HCT116 (cell line): ENCODE measurements at regions not wholly inside any gene's neighbourhood (a gene's known extent, or its start where the extent isn't known, plus 50 kb on each side); places are given as distances from the start of the nearest gene placed in this dataset.

Experiments used
- ATAC-seq: fragments of 200-7000 bp; cut with Tn5 transposase; 2 replicates; pipeline ENCODE4 v1.9.1; 2020; ENCODE audit warnings: mild to moderate bottlenecking, moderate library complexity
- BruUV-seq: library from RNA; stranded (reverse); fragments of 400-500 nt; replicated peaks from 2 replicates; lab custom pipeline; 2021; lab: Mats Ljungman, UMichigan
- CTCF ChIA-PET: fragments of 300-600 bp; sonication (Branson Sonifier 250); formaldehyde crosslinking; loops from one replicate; lab custom pipeline; 2021; ENCODE audit warnings: antibody characterized with exemption; lab: Charles Lee
- POLR2A ChIA-PET: fragments of 300-600, 350-600 bp; sonication (Branson Sonifier 250); formaldehyde crosslinking; loops from one replicate; lab custom pipeline; 2021; ENCODE audit warnings: antibody characterized with exemption; lab: Charles Lee
- RAD21 ChIA-PET, 2 experiments: fragments of 300-600 bp; sonication (Branson Sonifier 250); formaldehyde crosslinking; loops; one replicate each; lab custom pipeline; 2023; ENCODE audit warnings: low total read pairs in 2 of 2; ENCODE audit not compliant: uncharacterized antibody in 2 of 2, unreplicated experiment in 2 of 2, low non-redundant PET in 1 of 2; lab: Charles Lee
- DNase-seq: peaks from one replicate; pipeline ENCODE4 v3.0.0-alpha.2; 2010; ENCODE audit warnings: low read depth, low spot score
- H2AFZ ChIP-seq: fragments of 200-600 bp; shearing (Covaris generic), sonication (generic); 2 replicates; pipeline ENCODE4 v1.6.1; 2017; ENCODE audit warnings: low read depth, mixed run types, mixed read lengths, antibody characterized with exemption, low read length; ENCODE audit not compliant: poor library complexity, severe bottlenecking
- H3K27ac ChIP-seq: 2 replicates; pipeline ENCODE4 v1.5.1; 2012; ENCODE audit warnings: low read depth, low read length
- H3K27me3 ChIP-seq: fragments of 200-600 bp; sonication (generic); 2 replicates; pipeline ENCODE4 v1.6.1; 2016; ENCODE audit warnings: mixed run types, low read length, mixed read lengths; ENCODE audit not compliant: insufficient read depth
- H3K36me3 ChIP-seq, 2 experiments: fragments of 200-500 bp in 1 of 2; fragments of 200-600 bp in 1 of 2; sonication (Bioruptor generic) in 1 of 2; sonication (generic) in 1 of 2; 2 replicates each; pipeline versions ENCODE4 v1.5.1 to v1.6.1; 2014 to 2016; ENCODE audit warnings: low read length in 2 of 2, inconsistent platforms in 1 of 2, mixed read lengths in 1 of 2, mixed run types in 1 of 2; ENCODE audit not compliant: insufficient read depth in 2 of 2, control insufficient read depth in 1 of 2
- H3K4me1 ChIP-seq, 2 experiments: fragments of 200-600 bp in 1 of 2; sonication (generic) in 1 of 2; 2 replicates each; pipeline versions ENCODE4 v1.5.1 to v1.6.1; 2012 to 2017; ENCODE audit warnings: low read length in 2 of 2, inconsistent platforms in 1 of 2, mild to moderate bottlenecking in 1 of 2, mixed read lengths in 1 of 2, mixed run types in 1 of 2, moderate library complexity in 1 of 2; ENCODE audit not compliant: insufficient read depth in 2 of 2, control insufficient read depth in 1 of 2
- H3K4me2 ChIP-seq: fragments of 200-600 bp; sonication (generic); 2 replicates; pipeline ENCODE4 v1.6.1; 2017; ENCODE audit warnings: mixed run types, low read length, mixed read lengths
- H3K4me3 ChIP-seq, 2 experiments: fragments of 200-600 bp in 1 of 2; sonication (generic) in 1 of 2; replicated peaks in 1 of 2; 2 replicates each; pipeline ENCODE4 v1.5.1; 2011 to 2016; ENCODE audit warnings: low read length in 2 of 2, control low read depth in 1 of 2, low read depth in 1 of 2, mild to moderate bottlenecking in 1 of 2, mixed read lengths in 1 of 2, mixed run types in 1 of 2
- H3K79me2 ChIP-seq: fragments of 200-600 bp; sonication (generic); 2 replicates; pipeline ENCODE4 v1.6.1; 2017; ENCODE audit warnings: mild to moderate bottlenecking, mixed run types, low read length, moderate library complexity, mixed read lengths; ENCODE audit not compliant: insufficient read depth
- H3K9ac ChIP-seq: fragments of 200-600 bp; sonication (generic); 2 replicates; pipeline ENCODE4 v1.6.1; 2016; ENCODE audit warnings: low read length, mixed read lengths
- H3K9me2 ChIP-seq: fragments of 200-600 bp; sonication (generic), shearing (Covaris generic); 2 replicates; pipeline ENCODE4 v1.6.1; 2017; ENCODE audit warnings: mixed run types, mild to moderate bottlenecking, moderate library complexity; ENCODE audit not compliant: insufficient read depth
- H3K9me3 ChIP-seq, 2 experiments: fragments of 200-500 bp in 1 of 2; fragments of 200-600 bp in 1 of 2; sonication (Bioruptor generic) in 1 of 2; sonication (generic) in 1 of 2; 2 replicates each; pipeline ENCODE4 v1.6.1; 2014 to 2017; ENCODE audit warnings: low read length in 2 of 2, mixed read lengths in 2 of 2, inconsistent platforms in 1 of 2, low read depth in 1 of 2, mild to moderate bottlenecking in 1 of 2, mixed run types in 1 of 2, moderate library complexity in 1 of 2; ENCODE audit not compliant: control insufficient read depth in 1 of 2, insufficient read depth in 1 of 2
- H4K20me1 ChIP-seq: fragments of 200-600 bp; sonication (generic), shearing (Covaris generic); 2 replicates; pipeline ENCODE4 v1.6.1; 2017; ENCODE audit warnings: mixed run types, mild to moderate bottlenecking, moderate library complexity; ENCODE audit not compliant: insufficient read depth
- REST ChIP-seq: IDR thresholded peaks from 2 replicates; pipeline ENCODE4 v1.6.1; 2012; ENCODE audit warnings: low read depth
- SP1 ChIP-seq: IDR thresholded peaks from 2 replicates; pipeline ENCODE4 v1.6.1; 2012; ENCODE audit warnings: low read depth
- TCF7L2 ChIP-seq: IDR thresholded peaks from 2 replicates; pipeline ENCODE4 v1.7.0; 2011; ENCODE audit warnings: borderline replicate concordance, inconsistent platforms; ENCODE audit not compliant: insufficient read depth, insufficient read length; ENCODE audit errors: extremely low read depth
- YY1 ChIP-seq: IDR thresholded peaks from 2 replicates; pipeline ENCODE4 v1.6.1; 2011; ENCODE audit warnings: low read length, low read depth, moderate library complexity, mild to moderate bottlenecking; ENCODE audit not compliant: insufficient replicate concordance; ENCODE audit errors: extremely low read depth
- intact Hi-C: fragments of 100-400 bp; cut with micrococcal nuclease; formaldehyde crosslinking; loops from 2 replicates; pipeline ENCODE4 v1.10.0; 2022

- H3K79me2 ChIP-seq, result no peaks in the 10 kb centered on the region
- no peak for ATAC-seq
- no peaks in the 10 kb centered on the region for H4K20me1 ChIP-seq
- no peaks in the 10 kb centered on the region for H3K9me2 ChIP-seq
- no peaks in the 10 kb centered on the region for H3K36me3 ChIP-seq
- no peak overlapping the region for H3K4me3 ChIP-seq
- TF ChIP-seq TCF7L2, result no peak
- peak; percentile 25 for TF ChIP-seq REST
- TF ChIP-seq YY1, result no peak
- no peak for TF ChIP-seq SP1
- DNase-seq, result no peak
- no peaks in the 10 kb centered on the region for H3K9me3 ChIP-seq
- H3K27ac ChIP-seq, result no peak overlapping the region
- no peaks in the 10 kb centered on the region for H3K4me1 ChIP-seq
- ChIA-PET RAD21 (no interaction called here), CTCF (no interaction called here), POLR2A (no interaction called here)
- no peaks in the 10 kb centered on the region for H3K27me3 ChIP-seq
- BruUV-seq, result no TSS peak
- H3K9ac ChIP-seq, result no peak overlapping the region
- intact Hi-C loops, result no loop called here
- H2AFZ ChIP-seq, result no peak overlapping the region
- no peak overlapping the region for H3K4me2 ChIP-seq
These were observed 51.5 kb upstream of the DGKB start for GRCh38 chr7:14954035-14954434.
